ENCODE measurements at regions not wholly inside any gene's neighbourhood (a gene's known extent, or its start where the extent isn't known, plus 50 kb on each side); places are given as distances from the start of the nearest gene placed in this dataset.

DNA sequence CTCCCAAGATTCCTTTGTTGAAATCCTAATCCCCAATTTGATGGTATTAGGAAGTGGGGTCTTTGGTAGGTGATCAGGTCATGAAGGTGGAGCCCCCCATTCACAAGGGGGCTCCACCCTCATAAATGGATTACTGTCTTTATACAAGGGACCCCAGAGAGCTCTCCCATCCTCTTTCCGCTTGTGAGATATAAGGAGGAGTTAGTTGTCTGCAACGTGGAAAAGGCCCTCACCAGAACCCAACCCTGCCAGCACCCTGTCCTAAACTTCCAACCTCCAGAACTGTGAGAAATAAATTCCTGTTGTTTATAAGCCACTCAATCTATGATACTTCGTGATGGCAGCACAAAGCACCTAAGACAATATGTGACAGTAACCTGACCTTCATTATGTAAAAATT, 684.1 kb upstream of the HS6ST1 start:
- TF ChIP-seq EZH2 (IDR thresholded peaks at IDR 0.05; ENCODE audit: borderline replicate concordance, low read depth, low read length, poor library complexity, severe bottlenecking) (no peak), CTCF (conservative IDR thresholded peaks at IDR 0.05; ENCODE audit: low read depth, low read length) (no peak)

All from A673 (cell line).